NCI-H146 treated with DMSO at 0.1 percent for 48 hours (cell line): ENCODE measurements at regions not wholly inside any gene's neighbourhood (a gene's known extent, or its start where the extent isn't known, plus 50 kb on each side); places are given as distances from the start of the nearest gene placed in this dataset.

Source experiments
- DNase-seq: peaks from one replicate; lab custom pipeline; 2025; ENCODE audit not compliant: unreplicated experiment; lab: John Stamatoyannopoulos, UW

GRCh38 chr2:128982670-128983069 lies 664.0 kb upstream of the HS6ST1 start:
- no peak for DNase-seq

GRCh38 chr2:128983094-128983493 lies 664.4 kb upstream of the HS6ST1 start:
- no peak for DNase-seq

- no peak for DNase-seq
Measured at GRCh38 chr2:128984081-128984480, 665.4 kb upstream of the HS6ST1 start.

DNA sequence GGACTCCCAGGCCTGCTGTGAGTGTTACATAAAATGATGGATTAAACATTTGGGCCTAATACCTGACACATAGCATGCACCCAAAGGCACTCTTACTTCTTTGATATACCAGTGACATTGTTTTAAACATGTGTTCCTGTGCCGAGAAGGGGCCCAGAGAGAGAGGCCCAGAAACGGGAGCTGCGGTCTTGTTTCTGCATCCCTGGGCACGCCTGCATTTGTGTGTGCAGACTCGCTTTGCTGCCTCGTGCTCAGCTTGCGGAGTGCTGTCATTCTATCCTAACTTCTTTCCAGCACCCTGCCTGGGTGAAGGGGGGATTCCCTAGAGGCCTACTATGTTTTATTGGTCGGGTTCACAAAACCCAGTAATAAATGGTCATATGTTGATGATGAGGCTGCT lies 666.2 kb upstream of the HS6ST1 start:
- DNase-seq: no peak

GRCh38 chr2:128986026-128986715 lies 667.5 kb upstream of the HS6ST1 start:
- no peak for DNase-seq

- DNase-seq: no peak
Measured at GRCh38 chr2:128986867-128987268, 668.2 kb upstream of the HS6ST1 start.

DNA sequence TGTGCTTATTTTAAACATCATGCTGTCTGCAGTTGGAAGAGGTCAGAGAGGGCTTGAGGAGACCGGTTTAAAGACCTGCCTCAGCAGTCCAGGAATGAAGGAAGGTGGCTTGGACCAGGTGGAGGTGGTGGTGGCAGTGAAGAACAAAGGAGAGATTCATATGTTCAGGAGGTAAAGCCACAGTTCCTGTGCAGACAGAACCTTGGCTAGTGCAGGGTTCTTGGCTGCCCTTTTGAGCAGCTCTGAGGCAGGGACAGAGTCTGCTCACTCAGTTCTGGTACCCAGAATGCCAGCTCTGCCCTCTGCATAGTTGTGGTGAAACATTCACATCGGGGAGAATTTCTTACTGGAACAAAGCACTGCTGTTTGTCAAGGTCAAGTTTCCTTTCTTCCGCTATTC lies 669.7 kb upstream of the HS6ST1 start:
- no peak for DNase-seq

DNA sequence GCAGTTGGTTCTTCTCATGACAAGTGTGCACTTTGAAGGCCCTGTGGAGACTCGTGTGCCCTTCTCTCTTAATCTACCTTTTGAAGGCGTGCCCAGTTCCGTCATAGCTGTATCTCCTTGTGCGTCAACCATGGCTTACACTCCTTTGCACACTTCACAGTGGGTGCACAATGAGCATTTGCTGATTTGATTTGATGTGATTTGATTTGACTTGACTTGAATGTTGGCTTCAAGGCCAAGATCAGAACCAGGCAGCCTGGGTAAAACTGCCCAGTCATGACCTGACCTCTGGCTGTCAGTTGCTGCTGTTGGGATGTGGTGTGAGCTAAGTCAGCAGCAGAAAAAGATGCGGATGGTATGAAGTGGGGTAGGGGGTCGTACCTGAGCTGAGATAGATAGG lies 670.3 kb upstream of the HS6ST1 start:
- DNase-seq: no peak

DNA sequence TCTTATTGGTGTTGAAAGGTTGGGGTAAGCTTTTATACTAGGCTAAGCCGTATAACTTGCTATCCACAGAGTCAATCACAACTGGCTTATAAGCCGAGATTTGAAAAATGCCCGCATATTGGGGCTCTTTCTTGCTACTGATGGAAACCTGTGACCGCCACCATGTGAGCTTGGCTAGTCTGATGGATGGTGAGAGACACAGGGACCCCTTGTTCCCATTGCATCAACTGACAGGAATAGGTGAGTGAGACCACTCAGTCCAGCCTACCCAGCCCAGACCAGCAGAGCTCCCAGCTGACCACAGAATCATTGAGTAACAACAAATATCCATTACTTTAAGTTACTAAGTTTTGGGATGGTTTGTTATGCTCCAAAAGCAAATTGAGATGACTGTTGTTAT lies 676.4 kb upstream of the HS6ST1 start:
- DNase-seq: no peak

DNA sequence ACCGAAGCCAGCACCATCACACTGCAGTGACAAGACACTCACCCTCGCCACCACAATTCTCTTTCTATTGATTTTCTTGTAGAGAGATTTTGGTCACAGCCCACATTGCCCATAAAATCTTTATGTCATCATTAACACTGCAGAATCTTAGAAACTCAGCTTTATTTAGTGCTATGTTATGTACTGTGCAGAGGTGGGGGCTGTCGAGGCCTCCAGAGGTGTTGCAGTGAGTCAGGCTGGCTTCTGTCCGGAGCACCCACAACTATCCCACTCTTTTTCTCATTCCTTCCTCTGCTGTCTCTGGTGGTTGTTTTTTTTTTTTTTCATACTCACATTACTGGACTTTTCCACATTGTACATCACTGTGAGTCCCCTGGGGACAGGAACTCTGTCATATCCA lies 677.4 kb upstream of the HS6ST1 start:
- DNase-seq: no peak

- DNase-seq: no peak
Measured at GRCh38 chr2:128997166-128997866, 678.6 kb upstream of the HS6ST1 start.

DNA sequence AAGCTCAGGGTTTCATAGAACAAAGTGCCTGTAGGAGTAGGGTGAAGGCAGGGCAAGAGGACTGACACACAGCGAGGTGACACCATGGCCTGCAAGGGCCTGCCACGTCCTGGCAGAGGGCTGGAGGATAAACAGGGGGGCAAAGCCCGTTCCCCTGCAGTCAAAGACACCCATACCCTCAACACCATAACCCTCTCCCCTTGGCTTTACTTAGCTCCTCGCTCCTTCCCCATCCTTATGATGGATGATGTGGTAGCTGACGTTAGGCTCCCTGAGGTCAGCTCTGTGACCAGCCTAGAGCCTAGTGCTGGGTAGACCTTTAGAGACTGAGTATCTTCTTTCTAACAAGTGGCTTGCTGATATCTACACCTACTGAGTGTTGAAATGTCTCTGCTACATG lies 683.3 kb upstream of the HS6ST1 start:
- no peak for DNase-seq

DNA sequence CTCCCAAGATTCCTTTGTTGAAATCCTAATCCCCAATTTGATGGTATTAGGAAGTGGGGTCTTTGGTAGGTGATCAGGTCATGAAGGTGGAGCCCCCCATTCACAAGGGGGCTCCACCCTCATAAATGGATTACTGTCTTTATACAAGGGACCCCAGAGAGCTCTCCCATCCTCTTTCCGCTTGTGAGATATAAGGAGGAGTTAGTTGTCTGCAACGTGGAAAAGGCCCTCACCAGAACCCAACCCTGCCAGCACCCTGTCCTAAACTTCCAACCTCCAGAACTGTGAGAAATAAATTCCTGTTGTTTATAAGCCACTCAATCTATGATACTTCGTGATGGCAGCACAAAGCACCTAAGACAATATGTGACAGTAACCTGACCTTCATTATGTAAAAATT lies 684.1 kb upstream of the HS6ST1 start:
- DNase-seq: no peak

GRCh38 chr2:129004485-129004884 lies 685.8 kb upstream of the HS6ST1 start:
- DNase-seq: no peak

DNA sequence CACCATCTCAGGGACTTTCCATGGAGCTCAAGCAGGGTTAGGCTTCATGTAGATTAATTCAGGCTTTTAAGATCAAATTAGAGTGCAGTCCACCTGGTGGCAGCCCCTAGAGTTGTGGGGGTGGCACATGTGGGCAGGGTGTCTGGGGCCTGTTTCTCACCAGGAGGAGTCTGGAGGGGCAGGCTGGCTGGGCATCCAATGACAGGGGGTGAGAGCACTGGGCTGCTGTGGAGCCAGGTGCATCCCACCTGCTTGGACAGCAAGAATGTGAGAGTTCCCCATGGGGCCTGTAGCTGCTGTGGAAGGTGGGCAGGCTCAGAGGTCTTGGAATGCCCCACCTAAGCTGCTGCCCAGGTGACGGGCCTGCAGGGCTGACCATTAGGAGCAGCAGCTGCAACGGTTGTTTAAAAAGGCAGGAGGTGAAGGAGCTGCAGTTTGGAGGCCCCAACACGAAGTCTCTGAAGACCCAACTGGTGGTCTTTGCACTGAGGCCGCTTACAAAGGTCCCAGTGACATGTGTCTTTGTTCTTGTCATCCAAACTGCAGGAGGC lies 686.3 kb upstream of the HS6ST1 start:
- no peak for DNase-seq

GRCh38 chr2:129006135-129006886 lies 687.6 kb upstream of the HS6ST1 start:
- DNase-seq: no peak

DNA sequence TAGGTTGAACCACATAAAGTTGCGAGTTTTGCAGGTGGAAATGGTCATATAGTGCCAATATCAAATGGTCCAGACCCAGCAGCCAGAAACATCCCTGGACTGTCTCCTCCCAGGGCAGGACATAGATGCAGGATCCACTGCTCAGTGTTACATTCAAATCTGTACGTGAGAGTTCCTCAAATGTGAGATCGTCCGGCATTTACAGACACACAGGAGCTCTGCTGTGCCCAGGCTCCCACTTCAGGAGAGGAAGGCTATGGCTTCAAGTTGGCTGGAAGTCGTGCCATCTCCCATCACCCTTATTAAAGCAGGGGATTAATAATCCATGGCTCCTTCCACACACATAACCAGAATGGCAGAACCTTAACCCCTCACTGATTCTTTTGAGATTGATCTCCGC lies 688.2 kb upstream of the HS6ST1 start:
- no peak for DNase-seq

DNA sequence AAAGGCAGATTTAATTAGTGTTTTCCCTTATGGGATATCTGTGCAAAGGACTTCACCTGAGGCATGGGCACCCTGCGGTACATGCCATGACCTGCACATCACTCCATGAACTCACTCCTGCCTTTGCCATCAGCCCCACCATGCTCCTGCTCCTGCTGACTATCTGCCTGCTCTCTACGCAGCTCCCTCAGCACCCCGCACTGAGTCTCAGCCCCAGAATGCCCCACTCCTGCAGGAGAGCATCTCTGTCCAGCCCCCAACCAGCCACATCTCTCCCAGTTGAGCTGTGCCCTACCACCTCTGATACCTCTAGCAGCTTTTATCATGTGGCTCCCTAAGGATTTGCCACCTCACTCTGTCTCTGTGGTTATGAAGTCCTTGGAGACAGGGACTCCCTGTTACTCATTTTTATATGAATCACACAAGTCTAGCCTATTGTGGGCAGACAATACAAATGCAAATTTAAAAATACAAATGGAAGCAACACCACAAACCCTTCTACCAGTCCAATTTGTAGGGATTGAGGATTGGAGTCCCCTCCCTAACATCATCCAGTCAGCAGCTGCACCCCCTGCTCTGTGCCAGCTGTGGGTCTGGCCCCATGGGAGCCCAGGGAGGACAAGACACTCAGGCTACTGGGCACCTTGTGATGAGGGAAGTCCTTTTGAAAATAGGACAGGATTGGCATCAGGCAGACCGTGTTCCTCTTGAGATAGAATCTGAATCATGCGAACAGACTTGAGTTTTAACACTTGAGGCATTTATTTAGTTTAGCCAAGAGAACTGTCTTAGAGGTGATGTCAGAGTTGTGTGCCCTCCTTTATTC lies 689.6 kb upstream of the HS6ST1 start:
- DNase-seq: no peak

DNA sequence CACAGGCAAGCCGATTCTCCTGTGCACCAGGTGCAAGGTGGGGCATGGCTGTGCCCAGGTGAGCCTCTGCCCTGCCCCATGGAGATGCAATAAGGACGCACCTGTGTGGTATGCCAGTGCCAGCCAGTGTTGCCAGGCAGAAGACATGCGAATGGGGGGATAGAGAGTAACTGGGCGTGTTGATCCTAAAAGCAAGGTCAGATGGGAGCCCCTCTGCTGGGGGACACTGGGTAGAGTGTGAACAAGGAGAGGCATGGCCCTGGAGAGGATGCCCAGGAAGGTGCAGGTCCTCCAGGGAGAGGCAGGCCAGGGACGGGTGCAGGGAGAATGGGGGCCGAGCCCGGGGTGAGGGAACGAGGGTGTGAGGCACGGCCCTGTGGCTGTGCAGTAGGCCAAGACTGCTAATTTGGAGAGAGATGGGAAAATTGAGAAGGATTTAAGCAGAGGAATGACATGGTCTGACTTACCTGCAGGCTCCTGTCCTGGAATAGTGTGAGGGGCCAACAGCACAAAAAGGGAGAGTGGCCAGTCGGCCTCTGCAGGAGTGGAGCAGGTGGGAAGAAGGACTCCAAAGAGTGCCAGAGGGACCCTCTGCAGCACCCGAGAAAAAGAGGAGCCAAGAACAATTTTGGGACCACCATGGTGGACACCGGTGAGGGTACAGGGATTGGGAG lies 690.4 kb upstream of the HS6ST1 start:
- DNase-seq: no peak

- no peak for DNase-seq
Measured at GRCh38 chr2:129009555-129010146, 691.0 kb upstream of the HS6ST1 start.
